ENCODE measurements at regions not wholly inside any gene's neighbourhood (a gene's known extent, or its start where the extent isn't known, plus 50 kb on each side); places are given as distances from the start of the nearest gene placed in this dataset.

DNA sequence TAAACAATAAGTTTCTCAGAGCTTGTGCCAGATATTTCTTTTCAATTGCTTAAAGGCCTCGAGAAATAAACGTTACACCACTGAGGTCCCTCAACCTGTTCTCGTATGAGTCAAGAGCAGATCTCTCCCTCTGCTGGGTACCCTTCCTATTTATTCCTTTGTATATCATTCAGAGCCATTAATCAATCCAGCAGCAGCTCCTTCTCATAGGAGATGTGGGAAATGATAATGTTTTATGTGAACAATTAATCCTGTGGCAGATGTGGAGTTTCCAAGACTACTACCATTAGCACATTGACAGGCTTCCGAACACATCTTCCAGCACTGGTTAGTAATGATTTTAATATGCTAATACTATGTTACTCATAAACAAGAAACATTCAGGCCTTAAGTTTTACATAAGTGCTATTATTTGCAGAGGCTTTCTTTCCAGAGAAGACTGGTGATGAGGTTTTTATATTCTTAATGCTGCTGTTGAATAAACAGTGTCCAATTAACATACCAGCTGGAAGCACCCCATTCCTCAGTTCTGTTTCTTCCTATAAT lies 196.5 kb downstream of the ZNF608 start:
- in situ Hi-C loops (cut with MboI), result no loop called here
- no peak for FAIRE-seq

DNA sequence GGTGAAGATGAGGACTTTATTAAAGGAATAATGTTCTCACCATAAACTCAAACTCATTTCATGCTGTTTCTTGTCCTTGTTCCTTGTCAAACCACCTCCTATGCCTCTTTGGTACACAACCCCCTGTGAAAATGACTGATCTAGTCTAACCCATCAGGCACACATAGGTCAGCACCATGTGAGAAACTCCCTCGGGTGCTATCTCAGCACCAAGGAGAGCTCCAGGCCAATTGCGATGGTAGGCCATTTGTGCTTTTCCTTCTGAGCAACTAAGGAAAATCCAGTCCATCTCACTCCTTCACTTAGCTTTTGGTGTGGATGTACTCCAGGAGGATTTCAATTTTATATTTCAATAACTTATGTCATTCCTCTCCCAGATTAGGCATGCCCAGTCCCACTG lies 199.8 kb downstream of the ZNF608 start:
- Histone ChIP-seq H3K79me2 (ENCODE audit: control insufficient read depth, insufficient read depth, low read length) (no peaks in the 10 kb centered on the region), H3K4me3 (no peak overlapping the region), H3K9me1 (ENCODE audit: control insufficient read depth, insufficient read depth, low read length) (peaks cover 3% of the 10 kb centered on the region), H3K4me1 (replicated peaks in 1 of 2; ENCODE audit: control insufficient read depth in 2 of 2, insufficient read depth in 2 of 2, low read length in 2 of 2) (no peaks in the 10 kb centered on the region), H2AFZ (ENCODE audit: low read depth, low read length) (no peak overlapping the region), H3K27me3 (ENCODE audit: control insufficient read depth in 2 of 2, insufficient read depth in 2 of 2, low read length in 2 of 2) (no peaks in the 10 kb centered on the region), H3K9me3 (replicated peaks; ENCODE audit: control insufficient read depth, insufficient read depth, low read depth, low read length) (no peaks in the 10 kb centered on the region), H3K4me2 (ENCODE audit: insufficient read depth, low read length) (no peak overlapping the region), H3K9ac (ENCODE audit: insufficient read depth in 1 of 2, low read depth in 2 of 2, low read length in 2 of 2) (no peak overlapping the region), H4K20me1 (replicated peaks; ENCODE audit: control insufficient read depth, insufficient read depth, low read length) (no peaks in the 10 kb centered on the region), H3K36me3 (ENCODE audit: control insufficient read depth, insufficient read depth, low read length) (no peaks in the 10 kb centered on the region), H3K27ac (ENCODE audit: extremely low read depth, low read depth, low read length) (no peak overlapping the region)
- FAIRE-seq (peak; percentile 37), ATAC-seq (peak; percentile 60; the same call in 1 of the 3 replicates), DNase-seq (ENCODE audit: extremely low read depth in 1 of 4, low spot score in 3 of 4) (peak in 2 of 4 experiments; percentile 14 to 27)
- 0% methylated on average over 2 of the region's 2 CpGs for WGBS (ENCODE audit: insufficient coverage, low coverage, missing lambda C conversion rate)
- CTCF ChIA-PET (ENCODE audit: low intra/inter-chr PET ratio), result no interaction called here
- POLR2A ChIA-PET, result no interaction called here
- in situ Hi-C loops (cut with MboI) (no loop called here), intact Hi-C loops (cut with micrococcal nuclease) (no loop called here)
- no TSS peak for BruUV-seq (replicated peaks)
- TF ChIP-seq, protein P1, sequence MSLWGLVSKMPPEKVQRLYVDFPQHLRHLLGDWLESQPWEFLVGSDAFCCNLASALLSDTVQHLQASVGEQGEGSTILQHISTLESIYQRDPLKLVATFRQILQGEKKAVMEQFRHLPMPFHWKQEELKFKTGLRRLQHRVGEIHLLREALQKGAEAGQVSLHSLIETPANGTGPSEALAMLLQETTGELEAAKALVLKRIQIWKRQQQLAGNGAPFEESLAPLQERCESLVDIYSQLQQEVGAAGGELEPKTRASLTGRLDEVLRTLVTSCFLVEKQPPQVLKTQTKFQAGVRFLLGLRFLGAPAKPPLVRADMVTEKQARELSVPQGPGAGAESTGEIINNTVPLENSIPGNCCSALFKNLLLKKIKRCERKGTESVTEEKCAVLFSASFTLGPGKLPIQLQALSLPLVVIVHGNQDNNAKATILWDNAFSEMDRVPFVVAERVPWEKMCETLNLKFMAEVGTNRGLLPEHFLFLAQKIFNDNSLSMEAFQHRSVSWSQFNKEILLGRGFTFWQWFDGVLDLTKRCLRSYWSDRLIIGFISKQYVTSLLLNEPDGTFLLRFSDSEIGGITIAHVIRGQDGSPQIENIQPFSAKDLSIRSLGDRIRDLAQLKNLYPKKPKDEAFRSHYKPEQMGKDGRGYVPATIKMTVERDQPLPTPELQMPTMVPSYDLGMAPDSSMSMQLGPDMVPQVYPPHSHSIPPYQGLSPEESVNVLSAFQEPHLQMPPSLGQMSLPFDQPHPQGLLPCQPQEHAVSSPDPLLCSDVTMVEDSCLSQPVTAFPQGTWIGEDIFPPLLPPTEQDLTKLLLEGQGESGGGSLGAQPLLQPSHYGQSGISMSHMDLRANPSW (CRISPR knock-in tag; IDR thresholded peaks at IDR 0.05), result no peak
- TF ChIP-seq TGIF2 (CRISPR knock-in tag; IDR thresholded peaks at IDR 0.05), result no peak
- TF ChIP-seq ELF1 (tag; IDR thresholded peaks at IDR 0.05), result no peak
- TF ChIP-seq, protein P2, sequence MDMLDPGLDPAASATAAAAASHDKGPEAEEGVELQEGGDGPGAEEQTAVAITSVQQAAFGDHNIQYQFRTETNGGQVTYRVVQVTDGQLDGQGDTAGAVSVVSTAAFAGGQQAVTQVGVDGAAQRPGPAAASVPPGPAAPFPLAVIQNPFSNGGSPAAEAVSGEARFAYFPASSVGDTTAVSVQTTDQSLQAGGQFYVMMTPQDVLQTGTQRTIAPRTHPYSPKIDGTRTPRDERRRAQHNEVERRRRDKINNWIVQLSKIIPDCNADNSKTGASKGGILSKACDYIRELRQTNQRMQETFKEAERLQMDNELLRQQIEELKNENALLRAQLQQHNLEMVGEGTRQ (CRISPR knock-in tag; IDR thresholded peaks at IDR 0.05), result 0 out of 2 replicates have a peak, but pooled peaks have one; percentile 3
- TF ChIP-seq KHSRP (IDR thresholded peaks at IDR 0.05), result no peak
- TF ChIP-seq, protein P3, sequence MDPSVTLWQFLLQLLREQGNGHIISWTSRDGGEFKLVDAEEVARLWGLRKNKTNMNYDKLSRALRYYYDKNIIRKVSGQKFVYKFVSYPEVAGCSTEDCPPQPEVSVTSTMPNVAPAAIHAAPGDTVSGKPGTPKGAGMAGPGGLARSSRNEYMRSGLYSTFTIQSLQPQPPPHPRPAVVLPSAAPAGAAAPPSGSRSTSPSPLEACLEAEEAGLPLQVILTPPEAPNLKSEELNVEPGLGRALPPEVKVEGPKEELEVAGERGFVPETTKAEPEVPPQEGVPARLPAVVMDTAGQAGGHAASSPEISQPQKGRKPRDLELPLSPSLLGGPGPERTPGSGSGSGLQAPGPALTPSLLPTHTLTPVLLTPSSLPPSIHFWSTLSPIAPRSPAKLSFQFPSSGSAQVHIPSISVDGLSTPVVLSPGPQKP (CRISPR knock-in tag; IDR thresholded peaks at IDR 0.05), result no peak
- TF ChIP-seq RBBP5 (IDR thresholded peaks at IDR 0.05; ENCODE audit: borderline replicate concordance, insufficient read depth, low read length, poor library complexity, severe bottlenecking), result no peak

More for the DNA sequence above, 196.5 kb downstream of the ZNF608 start:
- Histone ChIP-seq H3K4me2 (ENCODE audit: insufficient read depth, low read length) (no peak overlapping the region), H3K79me2 (ENCODE audit: control insufficient read depth, insufficient read depth, low read length) (no peaks in the 10 kb centered on the region), H4K20me1 (replicated peaks; ENCODE audit: control insufficient read depth, insufficient read depth, low read length) (no peaks in the 10 kb centered on the region), H3K27me3 (ENCODE audit: control insufficient read depth in 2 of 2, insufficient read depth in 2 of 2, low read length in 2 of 2) (no peaks in the 10 kb centered on the region), H3K9me3 (replicated peaks; ENCODE audit: control insufficient read depth, insufficient read depth, low read depth, low read length) (no peaks in the 10 kb centered on the region), H3K4me1 (replicated peaks in 1 of 2; ENCODE audit: control insufficient read depth in 2 of 2, insufficient read depth in 2 of 2, low read length in 2 of 2) (no peaks in the 10 kb centered on the region), H3K4me3 (no peak overlapping the region), H3K9ac (ENCODE audit: insufficient read depth in 1 of 2, low read depth in 2 of 2, low read length in 2 of 2) (no peak overlapping the region), H2AFZ (ENCODE audit: low read depth, low read length) (no peak overlapping the region), H3K36me3 (ENCODE audit: control insufficient read depth, insufficient read depth, low read length) (no peaks in the 10 kb centered on the region), H3K9me1 (ENCODE audit: control insufficient read depth, insufficient read depth, low read length) (no peaks in the 10 kb centered on the region), H3K27ac (ENCODE audit: extremely low read depth, low read depth, low read length) (no peak overlapping the region)
- intact Hi-C loops (cut with micrococcal nuclease), result no loop called here
- ATAC-seq (no peak), DNase-seq (ENCODE audit: extremely low read depth in 1 of 4, low spot score in 3 of 4) (no peak)
- CTCF ChIA-PET (ENCODE audit: low intra/inter-chr PET ratio), result no interaction called here
- no peak for TF ChIP-seq RFX1 (IDR thresholded peaks at IDR 0.05)
- TF ChIP-seq TCF3 (CRISPR knock-in tag; IDR thresholded peaks at IDR 0.05), result no peak
- TF ChIP-seq, protein P4, sequence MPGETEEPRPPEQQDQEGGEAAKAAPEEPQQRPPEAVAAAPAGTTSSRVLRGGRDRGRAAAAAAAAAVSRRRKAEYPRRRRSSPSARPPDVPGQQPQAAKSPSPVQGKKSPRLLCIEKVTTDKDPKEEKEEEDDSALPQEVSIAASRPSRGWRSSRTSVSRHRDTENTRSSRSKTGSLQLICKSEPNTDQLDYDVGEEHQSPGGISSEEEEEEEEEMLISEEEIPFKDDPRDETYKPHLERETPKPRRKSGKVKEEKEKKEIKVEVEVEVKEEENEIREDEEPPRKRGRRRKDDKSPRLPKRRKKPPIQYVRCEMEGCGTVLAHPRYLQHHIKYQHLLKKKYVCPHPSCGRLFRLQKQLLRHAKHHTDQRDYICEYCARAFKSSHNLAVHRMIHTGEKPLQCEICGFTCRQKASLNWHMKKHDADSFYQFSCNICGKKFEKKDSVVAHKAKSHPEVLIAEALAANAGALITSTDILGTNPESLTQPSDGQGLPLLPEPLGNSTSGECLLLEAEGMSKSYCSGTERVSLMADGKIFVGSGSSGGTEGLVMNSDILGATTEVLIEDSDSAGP (CRISPR knock-in tag; IDR thresholded peaks at IDR 0.05), result no peak
- 3% methylated on average over 4 of the region's 4 CpGs for WGBS (ENCODE audit: insufficient coverage, low coverage, missing lambda C conversion rate)
- POLR2A ChIA-PET, result no interaction called here
- no TSS peak for BruUV-seq (replicated peaks)

Data from K562 (cell line).